ENCODE measurements at regions not wholly inside any gene's neighbourhood (a gene's known extent, or its start where the extent isn't known, plus 50 kb on each side); places are given as distances from the start of the nearest gene placed in this dataset.

DNA sequence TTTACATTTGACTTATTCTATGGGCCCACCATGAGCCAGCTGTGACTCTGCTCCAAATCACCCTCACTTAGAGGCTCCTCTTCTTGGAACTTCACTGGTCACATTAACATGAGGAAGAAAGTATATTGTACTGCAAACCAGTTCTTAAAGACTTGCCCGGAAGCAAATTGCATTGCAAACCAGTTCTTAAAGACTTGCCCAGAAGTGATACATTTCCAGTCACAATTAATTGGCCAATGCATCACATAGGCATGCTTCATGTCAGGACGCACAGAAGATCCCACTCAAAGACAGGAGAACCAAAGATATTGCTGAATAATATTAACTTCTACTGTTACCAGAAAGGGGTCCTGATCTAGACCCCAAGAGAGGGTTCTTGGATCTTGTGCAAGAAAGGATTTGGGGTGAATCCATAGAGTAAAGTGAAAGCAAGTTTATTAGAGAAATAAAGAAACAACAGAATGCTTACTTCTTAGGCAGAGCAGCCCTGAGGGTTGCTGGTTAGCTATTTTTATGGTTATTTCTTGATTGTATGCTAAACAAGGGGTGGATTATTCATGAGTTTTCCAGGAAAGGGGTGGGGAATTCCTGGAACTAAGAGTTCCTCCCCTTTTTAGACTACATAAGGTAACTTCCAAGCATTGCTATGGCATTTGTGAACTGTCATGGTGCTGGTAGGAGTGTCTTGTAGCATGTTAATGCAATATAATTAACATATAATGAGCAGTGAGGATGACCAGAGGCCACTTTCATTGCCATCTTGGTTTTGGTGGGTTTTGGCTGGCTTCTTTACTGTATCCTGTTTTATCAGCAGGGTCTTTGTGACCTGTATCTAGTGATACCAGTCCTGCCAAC is 54.6 kb upstream of the HCCS start:
- DNase-seq (ENCODE audit: low read depth): no peak

DNA sequence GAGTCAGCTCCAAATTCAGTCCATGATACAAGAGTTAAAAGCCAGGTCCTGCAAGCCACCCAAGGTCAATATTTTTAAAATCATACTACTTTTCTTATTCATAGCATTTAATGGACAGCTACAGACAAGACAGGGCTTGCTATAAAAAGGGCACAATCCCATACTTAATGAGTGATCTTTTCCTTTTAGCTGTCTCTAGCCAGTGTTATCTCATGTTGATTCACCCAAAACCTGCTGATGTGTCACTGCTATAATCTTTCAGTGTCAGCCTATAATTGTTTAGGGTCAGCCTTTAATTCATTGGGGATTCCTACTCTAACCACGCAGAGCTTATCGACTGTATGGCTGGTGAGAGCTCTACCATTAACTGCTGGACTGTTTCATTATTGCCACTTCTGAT is 51.2 kb upstream of the HCCS start:
- DNase-seq (ENCODE audit: low read depth): no peak

Measured in fibroblast of the conjunctiva (primary cell).